NCI-H187 (cell line): ENCODE measurements at regions not wholly inside any gene's neighbourhood (a gene's known extent, or its start where the extent isn't known, plus 50 kb on each side); places are given as distances from the start of the nearest gene placed in this dataset.

Experiments used
- DNase-seq, 2 experiments: peaks; one replicate each; lab custom pipeline; 2025; lab: John Stamatoyannopoulos, UW

DNA sequence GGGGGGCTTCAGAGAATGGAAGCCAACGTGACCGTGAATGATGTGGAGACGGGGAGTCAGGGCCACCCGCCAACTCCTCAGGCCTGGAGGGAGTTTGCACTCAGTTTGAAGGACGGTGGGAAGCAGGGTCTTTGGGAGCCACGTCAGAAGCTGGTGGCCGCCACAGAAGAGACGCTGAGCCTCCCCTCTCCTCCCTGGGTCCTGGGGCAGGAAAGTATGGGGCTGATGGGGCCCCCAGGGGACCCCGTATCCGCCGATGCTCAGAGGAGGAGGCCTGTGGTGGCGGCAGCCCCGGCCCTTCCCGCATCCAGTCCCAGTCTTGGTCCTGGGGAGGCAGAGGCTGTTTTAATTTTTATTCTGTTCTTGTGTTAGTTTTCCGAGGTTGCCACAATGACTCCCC, 188.6 kb upstream of the C1orf174 start:
- DNase-seq = no peak

DNA sequence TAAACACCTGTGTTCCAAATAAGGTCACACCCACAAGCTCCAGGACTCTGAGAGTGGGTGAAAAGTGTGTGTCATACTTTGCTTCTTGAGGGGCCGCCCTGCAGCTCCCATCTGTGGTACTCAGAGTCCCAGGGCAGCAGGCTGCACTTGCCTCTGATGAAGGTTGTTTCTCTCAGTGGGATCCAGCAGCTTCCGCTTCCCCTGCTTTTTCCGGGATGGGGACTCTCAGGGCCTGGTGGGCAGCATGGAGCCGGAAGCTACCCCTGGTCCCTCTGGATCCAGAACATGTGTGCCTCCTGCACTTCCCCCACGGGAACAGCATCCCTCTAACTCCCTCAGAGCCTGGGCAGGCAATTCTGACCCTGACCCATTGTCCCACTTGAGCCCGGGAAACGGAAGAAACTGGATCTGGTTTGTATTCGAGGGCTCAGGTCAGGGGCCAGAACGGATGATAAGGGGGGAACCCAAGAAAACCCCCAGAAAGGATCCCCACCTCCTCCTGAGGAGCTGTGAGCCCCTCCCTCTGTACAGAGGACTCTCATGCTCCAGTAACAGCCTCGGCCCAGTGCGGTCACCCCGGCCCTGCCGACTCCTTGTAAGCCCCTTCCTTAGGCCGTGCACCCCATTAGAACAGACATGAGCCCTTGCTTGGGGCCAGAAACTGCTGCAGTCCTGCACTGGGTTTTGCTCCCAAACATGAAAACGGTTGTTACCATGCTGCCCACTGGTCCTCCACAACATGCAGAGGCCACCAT, 189.5 kb upstream of the C1orf174 start:
- DNase-seq = no peak

- no peak for DNase-seq
Measured at GRCh38 chr1:4090556-4090955, 190.5 kb upstream of the C1orf174 start.

DNA sequence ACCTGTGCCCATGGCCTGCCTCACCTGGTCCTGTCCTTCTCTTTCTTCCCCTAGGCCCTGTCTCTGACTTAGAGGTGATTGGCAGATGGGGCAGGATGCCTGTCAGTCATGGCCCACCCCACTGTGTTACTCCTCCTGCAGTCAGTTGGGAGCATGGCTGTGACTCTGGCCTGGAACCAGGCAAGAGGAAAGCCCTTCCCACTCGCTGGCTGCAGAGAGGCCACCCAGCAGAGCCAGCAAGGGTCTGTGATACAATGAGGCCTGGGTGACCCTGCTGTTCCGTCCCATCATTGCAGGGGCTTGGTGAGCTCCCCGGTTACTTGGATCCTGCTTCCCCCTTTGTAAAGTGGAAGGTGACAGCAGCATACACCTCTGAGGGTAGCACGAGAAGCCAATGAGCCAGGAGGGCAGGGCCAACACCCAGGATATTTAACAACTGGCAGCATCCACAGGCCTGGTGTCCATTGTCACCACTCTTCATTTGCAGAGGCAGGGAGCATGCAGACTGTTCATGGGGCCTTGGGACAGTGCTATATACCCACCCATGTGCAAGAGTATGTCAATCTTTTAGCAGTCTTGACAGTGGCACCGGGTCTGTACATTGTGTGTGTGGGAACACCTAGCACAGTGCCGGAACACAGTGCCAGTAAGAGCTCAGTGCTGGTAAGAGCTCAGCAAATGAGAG, 191.0 kb upstream of the C1orf174 start:
- no peak for DNase-seq

- DNase-seq = no peak
Measured at GRCh38 chr1:4091996-4092395, 191.9 kb upstream of the C1orf174 start.

- no peak for DNase-seq
Measured at GRCh38 chr1:4093856-4094565, 193.9 kb upstream of the C1orf174 start.

DNA sequence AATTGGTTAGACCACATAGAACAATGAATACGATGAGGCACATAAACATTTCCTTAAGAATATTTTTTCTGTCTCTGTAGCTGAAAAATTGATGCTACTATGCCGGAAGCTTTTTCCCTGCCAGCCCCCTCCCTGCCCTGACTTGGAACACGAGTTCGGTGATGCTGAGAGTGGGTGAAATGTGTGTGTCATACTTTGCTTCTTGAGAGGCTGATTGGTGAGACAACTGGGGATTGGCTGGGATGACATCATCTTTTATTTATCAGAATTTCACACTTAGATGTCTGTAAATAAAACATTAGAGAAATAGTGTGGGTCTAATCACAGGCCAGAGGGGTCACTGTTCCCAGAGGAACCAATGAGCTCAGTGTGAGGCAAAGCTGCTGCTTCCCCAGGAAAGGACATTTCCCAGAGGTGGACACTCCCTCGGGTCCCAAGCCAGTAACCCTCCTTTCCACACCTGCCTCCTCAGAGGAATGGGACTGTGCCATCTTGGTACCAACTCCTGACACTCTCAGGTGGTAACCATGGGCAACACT, 195.4 kb upstream of the C1orf174 start:
- DNase-seq = no peak

GRCh38 chr1:4101459-4102161, 201.5 kb upstream of the C1orf174 start:
- DNase-seq = no peak

- no peak for DNase-seq
Measured at GRCh38 chr1:4105300-4105880, 205.3 kb upstream of the C1orf174 start.

- no peak for DNase-seq
Measured at GRCh38 chr1:4106731-4107130, 206.7 kb upstream of the C1orf174 start.

DNA sequence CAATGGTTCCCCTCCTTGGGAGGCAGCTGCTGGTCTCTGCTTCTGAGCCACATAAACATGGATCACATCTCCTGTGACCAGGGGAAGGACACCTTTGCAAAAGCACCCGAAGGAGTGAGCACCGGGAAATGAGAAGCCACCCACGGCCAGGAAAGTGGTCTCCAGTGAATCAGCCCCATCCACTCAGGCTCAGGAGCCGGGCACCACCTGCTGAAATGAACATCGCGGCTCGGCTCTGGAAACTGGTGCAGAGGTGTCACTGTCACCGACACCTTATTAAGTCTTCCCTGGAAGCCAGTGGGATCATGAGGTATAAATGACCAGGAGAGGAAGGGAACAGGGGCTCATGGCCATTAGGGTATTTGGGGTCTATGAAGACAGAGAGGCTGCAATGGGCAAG, 207.2 kb upstream of the C1orf174 start:
- DNase-seq = no peak

DNA sequence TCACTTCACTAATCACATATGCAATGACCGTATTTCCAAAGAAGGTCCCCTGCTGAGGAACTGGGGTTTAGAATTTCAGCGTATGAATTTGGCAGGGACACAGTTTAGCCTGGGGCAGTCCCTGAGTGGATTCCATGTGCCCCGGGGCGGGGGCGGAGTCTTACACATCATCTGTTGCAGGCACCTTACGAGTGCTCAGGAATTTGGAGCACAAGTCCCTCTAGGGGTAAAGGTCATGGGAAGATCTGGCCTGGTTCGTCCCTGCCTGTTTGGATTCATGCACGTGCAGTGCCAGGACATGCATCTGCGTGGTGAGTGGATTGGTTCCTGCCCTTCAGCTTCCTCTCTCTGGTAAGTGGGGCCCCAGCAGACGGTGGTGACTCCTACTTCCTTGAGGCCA, 208.3 kb upstream of the C1orf174 start:
- no peak for DNase-seq

- no peak for DNase-seq
Measured at GRCh38 chr1:4108758-4109627, 208.9 kb upstream of the C1orf174 start.

DNA sequence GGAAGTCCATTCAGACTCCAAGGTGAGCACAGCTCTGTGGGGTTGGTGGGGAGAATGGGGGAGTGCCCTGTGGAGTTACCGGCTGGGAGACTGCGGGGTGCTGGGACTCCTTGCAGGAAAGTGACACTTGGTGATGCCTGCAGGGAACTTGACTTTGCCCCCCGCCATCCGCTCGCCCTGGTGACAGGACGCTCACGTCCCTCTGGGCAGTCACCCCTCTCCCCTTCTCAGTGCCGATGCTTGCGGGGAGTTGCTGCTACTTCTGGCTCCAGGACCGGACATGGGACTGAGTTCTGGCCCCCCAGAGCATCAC, 209.5 kb upstream of the C1orf174 start:
- DNase-seq = no peak

DNA sequence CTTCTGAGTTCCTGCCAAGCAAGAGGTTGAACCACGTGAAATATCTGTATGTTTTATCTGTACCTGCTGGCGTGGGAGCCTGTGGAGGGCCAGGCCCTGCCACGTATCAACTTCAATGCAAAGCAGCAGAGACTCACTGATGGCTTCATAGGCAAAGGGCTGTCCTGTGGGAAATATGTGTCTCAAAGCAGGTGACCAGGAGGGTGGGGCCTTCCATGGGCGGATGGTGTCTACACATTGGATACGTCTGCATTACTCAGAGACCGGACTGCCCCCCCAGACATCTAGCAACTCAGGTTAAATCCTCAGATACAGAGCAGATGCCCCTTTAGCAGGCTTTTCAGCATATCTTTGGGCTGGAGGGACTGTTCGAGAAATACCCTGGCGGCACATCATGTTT, 210.8 kb upstream of the C1orf174 start:
- DNase-seq = no peak

DNA sequence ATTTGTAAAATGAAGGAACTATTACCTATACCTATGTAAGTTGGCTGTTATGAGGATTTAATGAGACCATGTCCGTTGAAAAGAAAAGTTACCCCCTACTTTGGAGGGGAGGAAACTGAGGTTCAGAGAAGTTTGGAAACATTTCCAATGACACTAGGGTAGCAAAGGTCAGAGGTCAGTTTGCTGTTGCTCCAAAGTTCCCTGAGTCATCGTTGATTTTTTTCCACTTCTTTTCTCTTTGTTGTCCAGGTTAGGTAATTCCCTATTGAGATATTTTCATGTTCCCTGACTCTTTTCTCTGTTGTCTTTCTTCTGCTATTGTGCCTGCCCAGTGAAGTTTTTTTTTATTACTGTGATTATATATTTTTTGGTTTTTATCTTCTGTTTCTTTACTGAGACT, 213.8 kb upstream of the C1orf174 start:
- no peak for DNase-seq

DNA sequence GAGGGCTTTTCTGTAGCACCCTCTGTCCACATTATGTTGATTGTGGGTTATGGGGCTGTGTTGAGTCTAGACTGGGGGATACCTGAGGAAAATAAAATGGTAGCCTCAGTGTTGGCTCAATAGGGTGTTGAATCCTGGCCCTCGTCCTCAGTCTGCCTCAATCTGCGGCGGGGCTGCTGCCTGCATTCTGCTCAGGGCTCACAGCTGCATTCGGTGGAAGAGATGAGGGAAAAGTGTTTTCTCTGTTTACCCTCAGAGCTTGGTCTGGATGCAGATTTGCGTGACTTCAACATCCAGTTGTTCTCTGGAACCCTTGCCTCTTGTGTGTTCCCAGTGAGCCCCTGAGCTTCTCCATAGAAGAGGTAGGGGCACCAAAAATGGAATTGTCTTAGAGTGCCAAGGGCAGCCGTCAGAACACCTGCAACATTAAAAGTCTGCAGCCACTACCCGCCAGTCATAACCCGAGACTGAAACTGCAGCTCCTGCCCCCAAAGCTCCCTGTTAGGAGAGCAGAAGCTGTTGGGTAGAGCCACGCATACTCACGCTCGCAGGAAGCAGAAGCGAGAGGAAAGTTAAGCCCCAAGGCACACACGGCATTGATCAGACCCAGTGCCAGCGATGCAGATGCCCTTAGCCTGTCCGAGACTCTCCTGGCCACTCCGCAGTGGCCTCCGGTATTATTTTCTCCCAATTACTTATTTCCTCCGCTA, 215.3 kb upstream of the C1orf174 start:
- DNase-seq = no peak

GRCh38 chr1:4117196-4117595, 217.1 kb upstream of the C1orf174 start:
- DNase-seq = no peak

DNA sequence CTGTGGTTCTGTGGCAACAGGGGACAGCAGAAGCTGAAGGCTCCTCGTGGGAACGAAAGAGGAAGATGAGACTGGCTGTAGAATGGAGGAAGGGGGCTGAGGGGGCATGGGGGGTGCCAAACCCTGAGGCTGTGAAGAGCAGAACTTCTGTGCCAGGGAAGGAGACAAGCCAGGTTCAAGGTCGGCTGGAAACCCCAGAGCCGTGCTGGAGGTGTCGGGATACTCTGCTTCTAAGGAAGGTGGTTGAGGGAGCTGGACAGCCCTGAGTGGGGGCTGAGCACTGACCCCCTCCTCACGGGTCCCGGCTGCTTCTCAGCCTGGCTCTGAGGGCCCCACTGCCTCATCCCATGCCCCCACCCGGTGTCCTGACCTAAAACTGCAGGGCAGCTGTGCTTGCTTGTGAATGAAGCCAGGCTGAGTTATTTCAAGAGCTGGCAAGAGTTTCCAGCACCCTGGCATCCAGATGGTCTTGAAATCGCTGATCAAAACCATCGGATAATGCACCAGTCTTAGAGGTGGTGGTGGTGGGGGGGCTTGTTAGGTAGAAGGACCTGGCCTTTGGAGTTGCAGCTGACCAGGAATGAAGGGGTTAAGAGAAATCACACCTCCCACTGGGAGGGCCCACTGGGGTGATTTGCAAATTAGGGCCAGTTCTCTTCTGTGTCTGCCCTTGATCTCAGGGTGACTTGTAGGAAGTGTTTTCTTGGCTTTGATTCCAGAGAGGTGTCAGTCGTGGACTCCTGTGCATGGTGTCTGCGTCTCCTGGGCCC, 218.9 kb upstream of the C1orf174 start:
- no peak for DNase-seq
